ENCODE measurements at regions not wholly inside any gene's neighbourhood (a gene's known extent, or its start where the extent isn't known, plus 50 kb on each side); places are given as distances from the start of the nearest gene placed in this dataset.
"Not testable (repeated sequence)": the region's sequence is repeated elsewhere in the genome, so short reads cannot be mapped to it uniquely, and the experiment has no call there.

DNA sequence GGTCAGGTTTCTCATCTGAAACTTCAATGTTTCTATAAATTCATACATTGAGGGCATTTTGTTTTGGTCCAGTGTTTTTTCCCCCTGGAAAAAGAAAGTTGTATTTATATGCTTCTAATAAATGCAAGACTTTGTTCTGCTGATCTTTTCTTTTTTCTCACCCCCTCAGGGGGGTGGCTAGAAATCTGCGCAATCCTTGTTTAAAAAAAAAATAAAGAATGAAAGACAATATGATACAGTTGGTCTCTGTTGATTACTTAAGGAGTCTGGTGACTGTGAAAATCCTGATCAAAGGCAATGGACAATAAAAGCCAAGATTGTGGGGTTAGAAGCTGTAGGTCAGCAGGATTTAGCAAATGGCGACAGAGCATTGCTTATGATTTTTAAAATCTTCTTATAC lies 180.5 kb downstream of the KIT start:
- peaks cover 2% of the 10 kb centered on the region for H3K27me3 Mint-ChIP-seq (ENCODE audit: low read depth)
- POLR2A ChIA-PET: no interaction called here
- peaks cover 12% of the 10 kb centered on the region for H3K4me1 Mint-ChIP-seq (ENCODE audit: low read depth)
- H3K36me3 Mint-ChIP-seq (ENCODE audit: low read depth): no peaks in the 10 kb centered on the region
- H3K4me3 Mint-ChIP-seq: no peak overlapping the region
- H3K9me3 Mint-ChIP-seq (ENCODE audit: insufficient read depth): no peaks in the 10 kb centered on the region
- H3K27ac Mint-ChIP-seq: no peak overlapping the region
- CTCF ChIA-PET: no interaction called here
- no peak for DNase-seq
- ATAC-seq: no peak

- Mint-ChIP-seq H3K4me3 (no peak overlapping the region), H3K27ac (no peak overlapping the region), H3K36me3 (ENCODE audit: low read depth) (no peaks in the 10 kb centered on the region), H3K27me3 (ENCODE audit: low read depth) (no peaks in the 10 kb centered on the region), H3K9me3 (ENCODE audit: insufficient read depth) (peaks cover 3% of the 10 kb centered on the region), H3K4me1 (ENCODE audit: low read depth) (peaks cover 12% of the 10 kb centered on the region)
- DNase-seq (no peak), ATAC-seq (no peak)
- ChIA-PET POLR2A (no interaction called here), CTCF (no interaction called here)
These were observed 179.9 kb downstream of the KIT start for GRCh38 chr4:54837576-54838140.

- POLR2A ChIA-PET; DNase-seq; H3K27ac Mint-ChIP-seq; H3K27me3 Mint-ChIP-seq (ENCODE audit: low read depth); H3K9me3 Mint-ChIP-seq (ENCODE audit: insufficient read depth); ATAC-seq; H3K4me1 Mint-ChIP-seq (ENCODE audit: low read depth); H3K4me3 Mint-ChIP-seq; H3K36me3 Mint-ChIP-seq (ENCODE audit: low read depth); CTCF ChIA-PET: not testable (repeated sequence)
These were observed 170.6 kb downstream of the KIT start for GRCh38 chr4:54828361-54828760.

- no peak for ATAC-seq
These were observed 165.9 kb downstream of the KIT start for GRCh38 chr4:54823616-54824015.

DNA sequence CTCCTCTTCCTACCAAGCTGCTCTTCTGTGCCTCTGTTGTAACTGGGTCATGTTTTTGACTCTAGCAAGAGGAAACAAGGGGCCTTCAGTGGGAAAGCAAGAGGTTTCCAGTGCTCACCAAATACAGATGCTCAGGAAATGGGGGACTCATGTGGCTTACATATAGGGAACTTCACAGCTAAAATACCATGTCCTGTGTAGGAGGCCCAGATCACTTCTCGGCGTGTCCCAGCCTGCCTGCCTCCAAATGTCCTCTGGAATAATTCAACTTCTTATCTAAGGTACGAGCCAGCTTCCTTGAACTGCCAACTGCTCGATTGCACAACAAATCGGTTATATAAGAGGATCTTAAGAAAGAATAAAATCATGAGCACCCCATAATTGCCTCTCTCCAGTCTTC lies 161.3 kb downstream of the KIT start:
- DNase-seq (no peak), ATAC-seq (no peak)
- H3K27me3 Mint-ChIP-seq (ENCODE audit: low read depth): no peaks in the 10 kb centered on the region
- H3K4me3 Mint-ChIP-seq: no peak overlapping the region
- POLR2A ChIA-PET: no interaction called here
- H3K27ac Mint-ChIP-seq: peak overlapping the region; percentile 10
- H3K36me3 Mint-ChIP-seq (ENCODE audit: low read depth): no peaks in the 10 kb centered on the region
- no peaks in the 10 kb centered on the region for H3K9me3 Mint-ChIP-seq (ENCODE audit: insufficient read depth)
- peaks cover 8% of the 10 kb centered on the region for H3K4me1 Mint-ChIP-seq (ENCODE audit: low read depth)
- CTCF ChIA-PET: interaction anchor here (1.4 kb wide), 1 partner anchor 527 kb away, joined by 3 read pairs; the partner anchor contains the start of gene SRD5A3

More at GRCh38 chr4:54823616-54824015, 165.9 kb downstream of the KIT start:
- Mint-ChIP-seq H3K4me1 (ENCODE audit: low read depth) (peaks cover 8% of the 10 kb centered on the region), H3K4me3 (no peak overlapping the region), H3K27me3 (ENCODE audit: low read depth) (peaks cover 4% of the 10 kb centered on the region), H3K36me3 (ENCODE audit: low read depth) (no peaks in the 10 kb centered on the region), H3K27ac (no peak overlapping the region), H3K9me3 (ENCODE audit: insufficient read depth) (no peaks in the 10 kb centered on the region)
- ChIA-PET POLR2A (no interaction called here), CTCF (no interaction called here)
- no peak for DNase-seq

DNA sequence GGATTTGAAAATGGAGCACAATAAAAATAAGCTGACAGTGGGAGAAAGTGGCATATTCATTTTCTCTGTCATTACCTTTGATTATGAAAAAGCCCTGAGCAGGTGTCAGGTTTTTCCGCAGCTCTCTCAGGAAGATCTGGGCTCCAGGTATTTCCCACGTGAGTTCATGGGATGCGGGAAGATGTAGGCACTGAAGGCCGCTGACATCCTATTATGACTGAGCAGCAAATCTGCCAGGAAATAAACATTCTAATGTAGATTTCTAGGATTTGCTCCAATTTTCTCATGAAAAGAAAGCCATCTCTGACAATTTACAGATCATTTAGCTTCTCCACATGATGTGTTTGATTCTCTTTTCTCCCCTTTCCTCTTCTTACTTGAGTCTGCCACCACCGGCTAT lies 160.7 kb downstream of the KIT start:
- no peak overlapping the region for H3K4me3 Mint-ChIP-seq
- CTCF ChIA-PET: no interaction called here
- H3K9me3 Mint-ChIP-seq (ENCODE audit: insufficient read depth): no peaks in the 10 kb centered on the region
- no peaks in the 10 kb centered on the region for H3K36me3 Mint-ChIP-seq (ENCODE audit: low read depth)
- peaks cover 8% of the 10 kb centered on the region for H3K4me1 Mint-ChIP-seq (ENCODE audit: low read depth)
- DNase-seq (no peak), ATAC-seq (no peak)
- H3K27me3 Mint-ChIP-seq (ENCODE audit: low read depth): no peaks in the 10 kb centered on the region
- POLR2A ChIA-PET: no interaction called here
- no peak overlapping the region for H3K27ac Mint-ChIP-seq

DNA sequence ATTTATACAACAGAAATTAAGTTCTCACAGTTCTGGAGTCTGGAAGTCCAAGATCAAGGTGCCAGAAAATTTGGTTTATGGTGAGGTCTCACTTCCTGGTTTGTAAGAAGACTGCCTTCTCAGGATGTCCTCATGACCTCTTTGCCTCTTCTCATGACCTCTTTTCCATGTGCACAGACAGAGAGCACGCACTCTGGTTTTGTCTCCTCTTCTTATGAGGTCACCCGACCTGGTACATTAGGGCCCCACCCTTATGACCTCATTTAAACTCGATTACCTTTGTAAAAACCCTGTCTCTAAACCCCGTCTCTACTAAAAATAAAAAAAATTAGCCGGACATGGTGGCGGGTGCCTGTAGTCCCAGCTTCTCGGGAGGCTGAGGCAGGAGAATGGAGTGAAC lies 155.9 kb downstream of the KIT start:
- H3K27ac Mint-ChIP-seq: no peak overlapping the region
- no peaks in the 10 kb centered on the region for H3K9me3 Mint-ChIP-seq (ENCODE audit: insufficient read depth)
- no peak for DNase-seq
- H3K27me3 Mint-ChIP-seq (ENCODE audit: low read depth): no peaks in the 10 kb centered on the region
- H3K4me3 Mint-ChIP-seq: no peak overlapping the region
- peaks cover under 1% of the 10 kb centered on the region for H3K4me1 Mint-ChIP-seq (ENCODE audit: low read depth)
- ChIA-PET CTCF (no interaction called here), POLR2A (no interaction called here)
- no peak for ATAC-seq
- H3K36me3 Mint-ChIP-seq (ENCODE audit: low read depth): no peaks in the 10 kb centered on the region

DNA sequence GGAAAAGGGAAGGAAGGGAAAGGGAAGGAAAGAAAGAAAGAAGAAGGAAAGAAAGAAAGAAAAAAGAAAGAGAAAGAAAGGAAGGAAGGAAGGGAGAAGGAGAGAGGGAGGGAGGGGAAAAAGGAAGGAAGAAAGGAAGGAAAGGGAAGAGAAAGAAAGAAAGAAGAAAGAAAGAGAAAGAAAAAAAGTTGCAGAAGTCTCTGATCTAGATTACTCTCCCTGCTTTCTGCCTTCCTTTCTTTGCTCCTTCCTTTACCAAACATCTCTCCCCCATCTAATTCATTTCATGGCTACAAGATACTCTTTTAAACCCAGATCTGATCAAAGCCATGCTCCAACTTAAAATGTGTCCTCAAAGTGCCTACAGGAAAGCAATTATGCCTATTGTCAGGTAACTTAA lies 148.6 kb downstream of the KIT start:
- Mint-ChIP-seq H3K9me3 (ENCODE audit: insufficient read depth) (no peaks in the 10 kb centered on the region), H3K4me1 (ENCODE audit: low read depth) (peaks cover 7% of the 10 kb centered on the region), H3K4me3 (no peak overlapping the region), H3K36me3 (ENCODE audit: low read depth) (no peaks in the 10 kb centered on the region), H3K27ac (no peak overlapping the region), H3K27me3 (ENCODE audit: low read depth) (no peaks in the 10 kb centered on the region)
- POLR2A ChIA-PET: no interaction called here
- DNase-seq: no peak
- CTCF ChIA-PET: no interaction called here
- no peak for ATAC-seq

- peaks cover 4% of the 10 kb centered on the region for H3K27me3 Mint-ChIP-seq (ENCODE audit: low read depth)
- CTCF ChIA-PET: interaction anchor here (0.6 to 0.9 kb wide), 2 partner anchors 14 to 140 kb away, joined by 3 read pairs; no protein-coding TSS in a partner anchor
These were observed 144.6 kb downstream of the KIT start for GRCh38 chr4:54802336-54802735.

GRCh38 chr4:54800831-54801530 lies 143.2 kb downstream of the KIT start:
- CTCF ChIA-PET: interaction anchor here (0.6 to 0.7 kb wide), 2 partner anchors 55 to 101 kb away, joined by 3 read pairs; no protein-coding TSS in a partner anchor
- no peaks in the 10 kb centered on the region for H3K9me3 Mint-ChIP-seq (ENCODE audit: insufficient read depth)
- DNase-seq (peak; percentile 30), ATAC-seq (peak; percentile 65)
- peaks cover 32% of the 10 kb centered on the region for H3K4me1 Mint-ChIP-seq (ENCODE audit: low read depth)
- peaks cover 2% of the 10 kb centered on the region for H3K36me3 Mint-ChIP-seq (ENCODE audit: low read depth)
- POLR2A ChIA-PET: no interaction called here
- H3K27me3 Mint-ChIP-seq (ENCODE audit: low read depth): peaks cover 4% of the 10 kb centered on the region
- H3K27ac Mint-ChIP-seq: no peak overlapping the region
- H3K4me3 Mint-ChIP-seq: no peak overlapping the region

More at GRCh38 chr4:54802336-54802735, 144.6 kb downstream of the KIT start:
- POLR2A ChIA-PET: no interaction called here
- ATAC-seq (no peak), DNase-seq (no peak)
- Mint-ChIP-seq H3K27ac (no peak overlapping the region), H3K4me1 (ENCODE audit: low read depth) (peaks cover 24% of the 10 kb centered on the region), H3K4me3 (no peak overlapping the region), H3K36me3 (ENCODE audit: low read depth) (peaks cover 2% of the 10 kb centered on the region), H3K9me3 (ENCODE audit: insufficient read depth) (no peaks in the 10 kb centered on the region)

DNA sequence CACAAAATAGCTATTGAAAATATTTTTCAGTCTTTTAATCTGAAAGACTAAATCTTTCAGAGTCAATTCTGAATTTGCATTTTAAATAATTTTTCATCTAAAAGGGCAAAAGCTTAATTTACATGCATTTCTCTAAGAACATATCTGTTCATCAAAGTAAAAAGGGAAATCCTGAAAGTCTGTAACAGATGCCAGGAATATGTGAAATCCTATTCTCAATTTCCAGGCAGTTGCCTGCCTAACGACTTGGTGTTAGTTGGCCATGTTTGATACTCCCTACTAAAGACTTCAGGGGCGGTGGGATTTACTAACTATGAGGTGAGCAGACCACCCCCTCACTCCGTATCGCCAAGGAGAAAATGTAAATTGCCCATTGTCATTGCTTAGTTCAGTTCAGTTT lies 136.8 kb downstream of the KIT start:
- H3K27ac Mint-ChIP-seq: no peak overlapping the region
- H3K4me3 Mint-ChIP-seq: no peak overlapping the region
- ATAC-seq (no peak), DNase-seq (no peak)
- ChIA-PET POLR2A (no interaction called here), CTCF (interaction anchor here (1.0 kb wide), 1 partner anchor 37 kb away, joined by 3 read pairs; no protein-coding TSS in a partner anchor)
- H3K9me3 Mint-ChIP-seq (ENCODE audit: insufficient read depth): no peaks in the 10 kb centered on the region
- H3K4me1 Mint-ChIP-seq (ENCODE audit: low read depth): peaks cover 45% of the 10 kb centered on the region
- H3K27me3 Mint-ChIP-seq (ENCODE audit: low read depth): no peaks in the 10 kb centered on the region
- peaks cover under 1% of the 10 kb centered on the region for H3K36me3 Mint-ChIP-seq (ENCODE audit: low read depth)

- H3K27ac Mint-ChIP-seq: peak overlapping the region; percentile 11
- ChIA-PET POLR2A (interaction anchor here (0.6 kb wide), 1 partner anchor 26 kb away, joined by 3 read pairs; no protein-coding TSS in a partner anchor), CTCF (interaction anchor here (1.0 kb wide), 1 partner anchor 38 kb away, joined by 3 read pairs; no protein-coding TSS in a partner anchor)
- H3K27me3 Mint-ChIP-seq (ENCODE audit: low read depth): no peaks in the 10 kb centered on the region
- H3K36me3 Mint-ChIP-seq (ENCODE audit: low read depth): no peaks in the 10 kb centered on the region
- ATAC-seq: peak; percentile 73
- H3K4me3 Mint-ChIP-seq: peak overlapping the region; percentile 9
- no peaks in the 10 kb centered on the region for H3K9me3 Mint-ChIP-seq (ENCODE audit: insufficient read depth)
- peaks cover 45% of the 10 kb centered on the region for H3K4me1 Mint-ChIP-seq (ENCODE audit: low read depth)
- DNase-seq: peak; percentile 39
These were observed 136.2 kb downstream of the KIT start for GRCh38 chr4:54793856-54794422.

Data from activated CD8-positive, alpha-beta T cell treated with anti-CD3 and anti-CD28 coated beads, Interleukin-2, amount 10 ng/mL, durations not matched to agents 7 days and 5 days (primary cell).